Inflammatory macrophage (primary cell): ENCODE measurements at regions not wholly inside any gene's neighbourhood (a gene's known extent, or its start where the extent isn't known, plus 50 kb on each side); places are given as distances from the start of the nearest gene placed in this dataset.
A peak's percentile ranks its signal among the peaks of the same experiment; 100 is the strongest.
"Not testable (repeated sequence)": the region's sequence is repeated elsewhere in the genome, so short reads cannot be mapped to it uniquely, and the experiment has no call there.

Experiments
- DNase-seq, 2 donors: peaks; one replicate each; pipeline ENCODE4 v3.0.0-alpha.2; 2020 to 2022

DNA sequence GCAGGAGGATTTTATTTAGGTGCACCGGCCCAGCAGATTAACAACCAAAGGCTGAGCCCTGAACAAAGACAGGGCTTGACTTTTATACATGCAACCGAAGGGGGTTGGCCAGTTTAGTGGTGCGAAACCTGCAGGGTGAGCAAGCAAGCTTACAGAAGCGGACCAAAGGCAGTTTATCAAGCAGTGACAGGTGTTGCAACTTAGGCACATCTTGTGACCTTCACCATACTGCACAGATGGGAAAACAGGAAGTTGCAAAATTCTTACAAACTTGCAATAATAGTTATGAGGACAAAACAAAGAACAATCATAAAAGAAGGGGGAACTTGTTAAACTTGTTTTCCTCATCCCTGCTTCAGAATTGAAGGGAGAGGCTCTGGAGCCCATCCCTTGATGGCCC lies 1265.1 kb downstream of the CDH8 start:
- peak in 1 of 2 donors; percentile 3 for DNase-seq

DNA sequence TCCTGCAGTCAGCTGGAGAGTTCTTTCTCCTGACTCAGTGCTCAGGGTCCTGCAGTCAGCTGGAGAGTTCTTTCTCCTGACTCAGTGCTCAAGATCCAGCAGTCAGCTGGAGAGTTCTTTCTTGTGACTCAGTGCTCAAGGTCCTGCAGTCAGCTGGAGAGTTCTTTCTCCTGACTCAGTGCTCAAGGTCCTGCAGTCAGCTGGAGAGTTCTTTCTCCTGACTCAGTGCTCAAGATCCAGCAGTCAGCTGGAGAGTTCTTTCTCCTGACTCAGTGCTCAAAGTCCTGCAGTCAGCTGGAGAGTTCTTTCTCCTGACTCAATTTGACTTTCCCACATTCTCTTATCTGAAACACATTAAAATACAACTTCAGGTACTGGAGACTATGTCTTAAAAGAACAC lies 1265.9 kb downstream of the CDH8 start:
- not testable (repeated sequence) for DNase-seq

DNA sequence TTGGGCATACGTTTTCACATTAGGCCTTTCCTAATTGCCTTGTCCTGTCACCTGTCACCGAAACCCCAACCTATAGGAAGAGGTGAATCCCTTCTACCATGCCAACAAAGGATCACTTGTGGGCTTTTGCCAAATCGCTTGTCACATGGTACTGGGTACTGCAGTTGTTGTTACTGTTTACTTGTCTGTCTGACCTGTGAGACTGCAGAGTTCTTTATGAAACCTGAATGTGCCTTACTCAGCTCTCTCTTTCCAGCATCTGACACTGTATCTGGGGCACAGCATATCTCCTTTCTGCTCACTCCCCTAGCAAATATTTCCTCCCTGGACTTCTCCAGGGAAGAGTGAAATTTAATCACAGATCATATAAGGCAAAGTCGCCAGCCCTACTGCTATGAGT lies 1272.4 kb downstream of the CDH8 start:
- DNase-seq, result no peak

DNA sequence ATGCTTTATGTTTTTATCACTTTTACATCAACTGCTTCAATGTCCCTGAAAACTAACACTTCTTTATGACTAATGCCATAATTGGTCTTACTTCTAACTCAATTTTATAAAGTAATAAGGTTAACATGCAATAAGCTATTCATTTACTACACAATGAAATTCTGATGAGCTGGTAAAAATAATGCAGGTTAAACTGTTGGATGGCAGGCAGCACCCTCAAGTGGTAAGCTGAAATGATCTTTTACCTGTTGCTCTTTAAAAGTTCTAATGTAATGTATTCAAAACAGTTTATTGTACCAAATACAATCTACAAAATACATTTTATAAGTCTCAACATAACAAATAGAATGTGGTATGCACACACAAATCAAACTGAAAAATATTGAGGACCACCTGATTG lies 1280.3 kb downstream of the CDH8 start:
- DNase-seq, result no peak

DNA sequence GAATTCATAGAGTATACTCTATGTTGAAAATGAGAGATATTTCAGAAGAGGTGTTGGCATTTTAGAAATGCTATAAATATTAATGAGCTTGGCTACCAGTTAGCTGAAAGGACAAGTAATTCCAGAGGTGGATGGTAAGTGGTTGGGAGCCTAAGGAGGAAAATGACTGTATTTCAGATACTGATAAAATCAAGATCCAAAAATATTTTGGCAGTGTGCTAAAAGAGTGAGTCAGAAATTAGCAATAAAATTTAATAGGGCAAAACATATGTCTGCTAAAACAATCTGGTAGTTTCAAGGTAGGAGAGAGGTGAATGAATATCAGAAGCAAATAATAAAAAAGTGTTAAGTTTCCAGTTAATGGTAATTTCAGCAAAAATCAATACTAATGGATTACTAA lies 1287.9 kb downstream of the CDH8 start:
- no peak for DNase-seq

DNA sequence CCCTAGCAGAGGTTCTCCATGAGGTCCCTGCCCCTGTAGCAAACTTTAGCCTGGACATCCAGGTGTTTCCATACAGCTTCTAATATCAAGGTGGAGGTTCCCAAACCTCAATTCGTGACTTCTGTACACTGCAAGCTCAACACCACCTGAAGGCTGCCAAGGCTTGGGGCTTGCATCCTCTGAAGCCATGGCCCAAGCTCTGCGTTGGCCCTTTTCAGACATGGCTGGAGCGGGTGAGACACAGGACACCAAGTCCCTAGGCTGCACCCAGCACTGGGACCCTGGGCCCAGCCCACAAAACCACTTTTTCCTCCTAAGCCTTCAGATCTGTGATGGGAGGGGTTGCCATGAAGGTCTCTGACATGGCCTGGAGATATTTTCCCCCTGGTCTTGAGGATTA lies 1292.0 kb downstream of the CDH8 start:
- DNase-seq, result no peak

DNA sequence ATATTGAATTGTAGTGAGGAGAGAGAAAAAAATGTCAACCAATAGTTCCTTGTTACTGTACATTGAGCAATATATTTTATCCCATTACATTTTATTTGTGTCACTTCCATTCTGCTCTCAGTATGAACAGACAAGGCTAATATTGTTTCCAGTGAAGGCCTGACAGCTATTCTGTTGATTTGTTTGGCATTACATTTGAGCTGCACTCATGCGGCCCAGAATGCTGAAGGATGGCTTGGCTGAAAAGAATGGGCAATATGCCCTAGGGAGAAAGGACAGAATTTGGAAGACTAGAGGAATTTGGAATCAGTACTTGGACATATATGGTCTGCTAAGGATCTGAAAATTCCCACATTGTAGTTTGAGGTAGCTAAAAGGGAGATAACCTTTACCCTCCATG lies 1294.4 kb downstream of the CDH8 start:
- no peak for DNase-seq

DNA sequence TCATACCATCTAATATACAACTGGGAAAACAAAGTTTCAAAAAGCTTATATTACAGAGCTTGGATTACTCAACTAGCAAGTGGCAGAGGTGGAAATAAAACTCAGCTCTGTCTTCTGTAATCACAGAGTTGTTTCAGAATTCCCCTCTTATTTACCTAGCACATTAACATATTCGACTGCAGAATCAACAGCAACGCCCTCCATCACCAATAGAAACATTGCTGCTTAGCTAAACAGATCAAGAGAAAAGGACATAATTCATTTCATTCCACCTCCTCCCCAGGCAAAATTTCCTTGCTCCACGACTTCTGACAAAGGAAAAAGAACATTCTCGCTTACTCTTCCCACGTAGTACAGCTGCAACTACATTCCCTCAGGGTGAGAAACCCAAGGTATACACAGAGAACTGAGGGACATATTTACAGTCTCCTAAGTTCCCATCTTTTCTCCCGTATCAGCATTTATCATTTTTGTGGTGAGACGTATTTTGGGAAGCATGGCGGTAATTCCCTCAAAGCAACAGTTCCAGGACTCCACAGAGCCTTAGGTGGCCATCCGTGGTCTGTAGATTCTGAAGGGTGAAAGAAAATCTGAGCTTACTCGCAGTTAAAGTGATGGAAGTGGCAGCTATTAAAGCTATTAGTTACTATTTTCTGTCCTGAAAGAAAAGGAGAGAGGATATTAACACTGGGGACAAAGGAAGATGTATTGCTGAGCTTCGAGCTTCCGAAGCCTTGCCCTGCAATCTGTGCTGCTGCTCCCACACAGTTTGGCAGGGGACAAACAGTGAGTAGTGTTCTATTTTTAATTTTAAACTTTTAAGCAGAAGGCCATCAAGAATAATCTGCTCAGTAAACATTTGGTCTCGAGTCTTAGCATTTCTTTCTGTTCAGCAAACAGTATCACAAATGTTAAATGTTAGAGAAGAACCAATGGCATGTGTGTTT lies 1296.2 kb downstream of the CDH8 start:
- no peak for DNase-seq

DNA sequence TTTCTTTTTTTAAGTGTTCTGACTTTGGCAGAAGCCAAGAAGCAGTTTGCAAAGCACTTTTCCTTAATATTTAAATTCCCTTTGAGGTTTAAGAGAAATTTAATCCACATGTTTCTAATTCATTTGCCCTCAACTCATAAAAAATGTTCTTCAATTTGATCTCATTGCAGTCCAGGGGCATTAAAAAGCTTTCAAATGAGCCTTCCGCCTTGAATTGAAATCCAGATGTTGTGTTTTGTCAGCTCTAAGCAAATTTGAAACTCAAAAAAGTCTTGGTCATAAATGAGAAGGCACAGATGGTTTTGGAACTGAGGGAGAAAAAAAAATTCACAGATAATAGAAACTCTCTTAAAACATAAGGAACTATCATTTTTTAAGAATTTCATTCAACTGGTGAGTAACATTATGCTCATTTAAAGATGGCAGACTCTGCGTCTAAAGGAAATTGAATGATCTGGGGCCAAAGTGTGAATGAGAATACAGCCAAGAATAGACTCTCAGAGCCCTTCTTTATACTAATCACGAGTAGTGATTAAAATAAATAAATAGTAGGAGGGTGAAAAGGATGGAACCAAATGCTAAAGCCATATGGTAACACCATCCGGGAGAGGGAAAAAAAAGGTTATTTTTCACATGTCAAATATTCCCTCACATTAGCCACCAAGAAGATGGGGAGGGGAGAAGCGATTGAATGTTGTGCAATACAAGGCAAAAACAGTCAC lies 1304.7 kb downstream of the CDH8 start:
- no peak for DNase-seq

DNA sequence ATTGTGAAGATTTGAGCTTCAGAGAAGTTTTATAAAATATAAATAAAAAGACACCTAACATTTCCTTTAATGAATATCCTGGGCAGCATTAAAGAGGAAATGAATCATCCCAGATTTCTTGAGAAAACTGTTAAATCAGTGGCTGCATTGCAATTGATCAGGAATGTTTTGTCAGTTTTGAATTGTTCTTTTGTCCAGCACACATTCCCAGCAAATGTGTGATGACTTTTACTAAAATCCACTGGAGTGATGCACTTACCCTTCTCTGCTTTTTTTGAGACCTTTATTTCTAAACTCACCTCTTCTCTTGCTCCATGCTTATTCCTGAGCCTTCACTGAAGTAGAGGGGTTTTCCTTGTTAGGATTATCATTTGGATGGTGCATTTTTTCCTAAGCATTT lies 1307.2 kb downstream of the CDH8 start:
- no peak for DNase-seq

DNA sequence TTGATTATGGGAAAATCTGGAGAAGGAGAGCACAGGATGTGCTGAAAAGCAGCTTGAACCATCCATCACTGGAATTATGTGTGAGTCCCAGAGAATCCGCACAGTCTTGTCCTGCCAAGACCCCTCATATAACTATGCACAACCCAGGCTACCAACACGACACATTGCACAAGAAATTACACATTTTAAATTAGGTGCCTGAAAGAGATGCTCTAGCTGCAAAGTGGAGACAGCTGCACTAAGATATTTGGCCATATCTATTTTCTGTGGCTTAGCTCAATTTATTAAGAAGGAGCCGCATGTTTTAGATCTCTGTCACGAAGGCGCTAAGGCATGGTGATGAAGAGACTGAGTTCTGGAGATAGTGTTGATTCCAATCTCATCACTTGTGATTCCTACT lies 1308.4 kb downstream of the CDH8 start:
- DNase-seq, result no peak

DNA sequence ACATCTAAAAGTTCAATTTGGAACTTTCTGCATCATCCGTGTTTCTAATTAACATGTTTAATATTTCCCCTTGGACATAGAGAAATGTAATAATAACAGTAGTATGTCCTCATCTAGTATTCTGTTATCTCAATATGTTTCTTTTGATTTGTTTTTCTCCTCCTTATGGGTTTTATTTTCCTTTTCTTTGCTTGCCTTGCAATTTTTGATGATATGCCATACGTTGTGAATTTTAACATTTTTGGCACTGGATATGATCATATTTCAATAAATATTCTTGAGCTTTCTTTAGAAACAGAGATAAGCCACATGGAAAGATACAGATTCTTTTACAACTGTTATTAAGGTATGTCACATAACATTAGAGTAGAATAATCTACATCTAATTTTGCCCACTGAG lies 1316.2 kb downstream of the CDH8 start:
- no peak for DNase-seq

DNA sequence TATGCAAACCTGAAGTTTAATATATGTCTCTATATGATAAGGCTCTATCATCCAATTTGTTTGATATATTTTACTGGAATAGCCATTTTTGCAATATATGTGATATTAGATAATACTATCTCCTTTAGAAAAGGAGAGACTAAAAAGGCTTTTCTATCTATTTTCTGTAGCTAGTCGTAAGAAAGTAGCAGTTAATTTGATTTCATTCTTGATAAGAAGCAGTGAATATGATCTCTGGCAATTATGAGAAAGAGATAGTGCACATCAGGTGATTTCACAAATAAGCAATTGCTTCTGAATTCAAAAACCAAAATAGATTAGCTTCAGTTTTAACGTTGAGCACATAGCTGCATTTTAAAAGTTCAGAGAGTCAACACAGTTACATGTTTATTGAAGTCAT lies 1318.4 kb downstream of the CDH8 start:
- DNase-seq, result no peak

DNA sequence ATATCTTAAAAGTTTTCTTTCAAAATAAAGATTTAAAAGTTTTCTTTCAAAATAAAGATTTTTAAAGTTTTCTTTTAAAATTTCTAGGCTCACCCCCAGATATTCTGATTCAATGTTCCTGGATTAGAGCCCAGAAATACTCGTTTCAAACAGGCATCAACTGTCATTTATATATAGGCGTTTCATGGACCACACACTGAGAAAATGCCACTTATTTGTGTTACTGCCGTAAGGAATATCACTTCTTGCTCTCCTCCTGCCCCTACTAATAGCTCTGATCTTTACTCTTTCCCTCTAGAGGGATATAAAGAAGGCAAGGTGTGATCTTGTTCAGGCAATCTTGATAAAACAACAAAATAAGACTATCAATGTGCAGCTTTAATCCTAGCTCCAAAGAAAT lies 1324.1 kb downstream of the CDH8 start:
- DNase-seq, result no peak

DNA sequence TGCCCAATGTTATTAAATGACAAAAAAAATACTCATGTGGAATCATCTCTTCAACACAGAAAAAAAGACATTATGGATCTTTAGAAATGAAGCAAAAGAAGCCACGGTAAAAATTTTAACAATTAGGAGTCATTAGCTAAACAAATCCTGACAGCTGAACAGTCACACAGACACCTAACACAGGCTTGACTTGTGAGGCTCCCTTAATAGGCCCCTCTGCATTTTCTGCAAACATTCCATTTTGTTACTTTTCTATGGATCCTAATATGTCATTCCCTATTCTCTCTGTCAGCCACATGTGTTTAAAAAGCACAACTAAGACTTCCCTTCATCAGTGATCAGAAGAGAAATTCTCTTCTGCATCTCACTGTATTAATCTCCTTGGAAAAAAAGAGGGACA lies 1331.5 kb downstream of the CDH8 start:
- no peak for DNase-seq

DNA sequence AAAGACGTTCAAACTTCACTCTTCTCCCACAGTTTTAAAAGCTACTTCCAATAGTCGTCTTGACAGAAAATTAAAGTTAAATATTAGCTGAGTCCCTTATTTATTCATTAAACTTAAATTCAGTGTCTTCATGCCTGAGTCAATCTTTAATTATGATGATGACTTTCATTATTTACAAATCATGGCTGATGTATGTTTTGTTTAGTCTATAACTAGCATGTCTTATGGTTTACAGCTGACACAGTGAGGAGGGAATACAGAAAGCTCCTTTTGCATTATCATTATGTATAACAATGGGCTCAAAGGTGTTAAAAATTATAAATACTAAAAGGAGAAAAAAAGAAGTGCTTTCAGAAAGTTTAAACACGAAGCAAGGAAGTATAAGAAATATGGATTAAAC lies 1333.1 kb downstream of the CDH8 start:
- no peak for DNase-seq

DNA sequence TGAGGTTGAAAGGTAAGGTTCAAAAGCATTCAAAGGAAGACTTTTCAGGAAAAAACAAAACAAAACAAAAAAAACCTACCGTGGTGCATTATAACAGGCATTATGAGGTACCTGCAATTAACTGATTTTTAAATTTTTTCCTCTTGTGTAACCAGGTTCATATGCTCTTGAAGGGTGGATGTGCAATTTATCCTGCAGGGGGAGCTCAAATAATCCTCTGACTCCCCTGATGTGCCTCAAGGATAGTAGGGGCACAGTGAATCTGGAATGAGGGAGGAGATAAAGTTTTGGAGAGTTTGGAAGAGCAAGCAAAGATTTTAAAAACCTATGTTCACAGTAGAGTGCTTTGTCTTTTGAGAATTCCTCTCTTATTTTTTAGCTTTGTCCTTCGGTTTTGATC lies 1349.4 kb downstream of the CDH8 start:
- no peak for DNase-seq

DNA sequence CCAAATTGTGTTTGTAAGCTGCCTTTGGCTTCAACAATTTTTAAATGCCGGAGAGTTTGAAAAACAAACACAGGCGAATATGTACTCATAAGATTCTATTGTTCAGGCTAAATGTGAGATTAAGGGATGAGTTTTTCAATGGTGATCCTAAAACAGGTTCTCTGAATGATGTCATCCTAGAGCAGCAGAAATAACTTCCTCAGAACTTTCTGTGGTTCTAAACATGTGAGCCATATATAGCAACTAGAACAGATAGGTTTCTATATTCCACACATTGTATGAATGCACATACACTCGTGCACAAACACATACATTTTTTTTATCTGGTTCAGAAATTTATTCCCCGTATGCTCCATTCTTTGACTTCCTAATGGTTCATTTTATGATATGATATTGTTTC lies 1352.2 kb downstream of the CDH8 start:
- no peak for DNase-seq

DNA sequence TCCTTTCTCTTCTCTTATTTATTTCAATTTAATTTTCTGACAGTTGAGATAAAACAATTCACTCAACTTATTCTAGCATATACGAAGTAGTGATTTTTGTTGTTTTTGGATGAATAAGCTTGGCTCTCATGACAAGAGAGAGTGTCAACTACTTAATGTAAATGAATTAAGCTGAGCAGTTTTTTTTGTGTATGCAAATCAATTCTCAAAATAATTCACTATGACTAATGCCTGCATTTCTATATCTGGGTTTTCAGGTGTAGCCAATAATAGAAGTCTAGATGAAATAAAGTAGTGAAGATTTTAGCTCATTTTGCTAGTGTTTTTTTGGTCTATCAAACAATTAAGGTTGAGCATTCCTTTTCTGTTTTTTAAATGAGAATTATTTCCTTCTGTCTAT lies 1354.0 kb downstream of the CDH8 start:
- no peak for DNase-seq

DNA sequence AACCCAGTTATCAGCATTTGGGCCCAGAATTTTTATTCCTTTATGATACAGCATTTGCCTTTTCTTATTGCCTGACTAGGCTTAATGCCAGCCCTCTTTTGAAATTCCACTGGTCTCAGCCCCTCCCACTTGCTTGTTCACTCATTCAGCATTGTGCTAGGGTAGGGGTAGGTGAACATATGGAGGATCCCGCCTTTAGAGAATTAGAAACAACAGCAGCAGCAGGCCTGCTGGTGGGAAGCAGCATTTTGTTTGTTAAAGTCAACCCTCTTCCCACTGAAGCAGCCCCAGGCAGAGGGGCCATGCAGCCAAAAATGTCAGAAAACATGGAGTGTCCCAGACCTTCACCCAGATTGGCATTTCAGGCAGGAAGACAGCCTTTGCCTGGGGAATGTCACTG lies 1355.2 kb downstream of the CDH8 start:
- no peak for DNase-seq

DNA sequence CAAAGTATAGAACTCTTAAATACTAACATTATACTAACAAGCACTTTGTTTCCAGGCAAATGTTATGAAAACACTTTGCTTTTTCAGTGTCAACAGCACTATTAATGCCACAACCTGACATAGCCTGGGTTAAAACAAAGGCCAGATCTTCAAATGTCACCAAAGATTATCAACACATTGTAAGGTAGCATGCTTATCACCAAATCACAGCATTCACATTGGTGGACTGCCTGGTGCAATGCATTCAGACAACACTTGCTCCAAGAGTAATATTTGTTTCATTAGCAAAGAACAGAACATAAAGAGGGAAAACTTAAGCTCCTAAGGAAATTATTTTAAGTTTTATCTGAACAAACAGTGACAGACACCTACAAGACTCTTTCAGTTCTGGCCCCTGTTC lies 1361.2 kb downstream of the CDH8 start:
- DNase-seq, result no peak

DNA sequence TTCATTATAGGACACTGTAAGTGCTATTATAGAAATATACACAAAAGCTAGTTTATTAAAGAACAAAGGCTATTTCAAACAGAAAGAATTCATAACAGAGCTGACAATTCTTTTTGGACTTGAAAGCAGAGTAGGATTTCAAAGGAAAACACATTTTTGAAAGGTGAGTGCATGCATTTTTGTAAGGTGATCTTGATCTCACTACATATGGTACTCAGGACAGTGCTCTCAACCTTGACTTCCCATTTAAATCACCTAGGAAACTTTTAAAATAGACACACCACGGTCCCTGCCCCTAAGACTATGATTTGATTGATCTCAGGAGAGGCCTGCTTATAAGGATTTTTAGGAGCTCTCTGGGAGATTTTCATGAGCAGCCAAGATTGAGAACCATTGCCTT lies 1362.0 kb downstream of the CDH8 start:
- DNase-seq, result no peak

DNA sequence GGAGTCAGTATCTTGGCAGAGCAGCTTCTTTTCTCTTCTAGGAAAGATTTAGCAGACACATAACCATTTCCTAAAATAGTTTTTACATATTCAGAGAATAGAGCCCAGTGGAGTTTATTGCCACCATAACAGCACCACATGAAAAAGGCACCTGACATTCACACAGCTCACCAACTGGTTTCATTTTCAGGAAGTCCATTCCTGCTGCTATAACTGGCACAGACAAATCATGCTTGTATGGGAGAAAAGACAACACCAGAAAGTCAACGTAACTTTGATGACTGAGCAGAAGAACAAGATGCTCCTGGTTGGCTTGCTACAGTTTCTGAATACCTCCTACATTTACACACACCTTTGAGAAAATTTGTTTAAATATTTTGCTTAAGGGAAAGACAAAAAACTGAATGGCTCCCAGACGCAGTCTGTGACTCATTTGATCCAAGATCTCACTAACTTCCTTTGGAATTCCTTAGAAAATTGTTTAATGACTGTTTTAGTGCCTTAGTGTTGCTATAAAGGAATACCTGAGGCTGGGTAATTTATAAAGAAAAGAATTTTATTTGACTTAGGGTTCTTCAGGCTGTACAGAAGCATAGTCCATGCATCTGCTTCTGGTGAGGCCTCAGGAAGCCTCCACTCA lies 1380.6 kb downstream of the CDH8 start:
- no peak for DNase-seq

DNA sequence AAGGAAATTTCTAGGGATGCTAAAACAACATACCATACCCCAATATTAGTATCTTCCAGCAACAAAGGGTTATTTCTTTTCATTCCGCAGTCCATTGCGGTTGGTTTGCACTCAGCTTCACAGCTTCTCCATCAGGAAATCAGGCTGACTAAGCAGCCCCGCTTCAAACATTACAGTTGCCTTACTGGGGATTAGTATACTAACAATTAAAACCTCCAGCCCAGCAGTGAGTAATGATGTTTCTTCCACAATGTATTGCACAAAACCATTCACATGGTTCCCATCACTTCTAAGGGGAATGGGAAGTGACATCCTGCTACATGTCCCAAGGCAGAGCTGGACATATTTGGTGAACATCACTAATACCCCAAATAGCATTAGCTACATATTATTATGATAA lies 1384.9 kb downstream of the CDH8 start:
- no peak for DNase-seq
